A549 (cell line): ENCODE measurements at regions not wholly inside any gene's neighbourhood (a gene's known extent, or its start where the extent isn't known, plus 50 kb on each side); places are given as distances from the start of the nearest gene placed in this dataset.

ENCODE experiments used
- ATAC-seq, 2 experiments: fragments of 200-7000 bp in 1 of 2; fragments of >200 bp in 1 of 2; cut with Nextera tagmentation in 1 of 2; cut with Tn5 transposase in 1 of 2; 3 replicates each; pipeline versions ENCODE4 v1.8.0 to v1.9.1; 2018 to 2020; ENCODE audit warnings: mild to moderate bottlenecking in 1 of 2, moderate library complexity in 1 of 2
- CTCF ChIA-PET: fragments of 300-600 bp; sonication (Branson Sonifier 250); formaldehyde crosslinking; extraction: SDS; loops from one replicate; lab custom pipeline; 2021; ENCODE audit warnings: antibody characterized with exemption, inconsistent platforms; lab: Yijun Ruan, JAX
- POLR2A ChIA-PET: fragments of 350-600 bp; formaldehyde crosslinking; extraction: SDS; loops from one replicate; lab custom pipeline; 2021; ENCODE audit warnings: antibody characterized with exemption, inconsistent platforms; lab: Yijun Ruan, JAX
- DNase-seq, 2 experiments: peaks; one replicate each; pipeline versions ENCODE4 v3.0.0 to v3.0.0-alpha.2; 2011 to 2016; ENCODE audit warnings: low read depth in 1 of 2, low spot score in 1 of 2
- FAIRE-seq: peaks from 2 replicates; lab custom pipeline; 2011; peaks lifted over from hg19 to GRCh38; lab: Jason Lieb, UNC
- H3K27ac ChIP-seq, 2 experiments: fragments of >200 bp; sonication (Bioruptor Twin); formaldehyde crosslinking; 3 replicates each; pipeline ENCODE4 v1.5.1; 2016 to 2017
- H3K4me1 ChIP-seq: fragments of >200 bp; sonication (Bioruptor Twin); formaldehyde crosslinking; 3 replicates; pipeline ENCODE4 v1.6.1; 2016
- H3K4me2 ChIP-seq: fragments of >200 bp; sonication (Bioruptor Twin); formaldehyde crosslinking; 3 replicates; pipeline ENCODE4 v1.6.1; 2016
- H3K4me3 ChIP-seq: fragments of >200 bp; sonication (Bioruptor Twin); formaldehyde crosslinking; 3 replicates; pipeline ENCODE4 v1.5.1; 2016
- H3K9me3 ChIP-seq: fragments of >200 bp; sonication (Bioruptor Twin); formaldehyde crosslinking; 3 replicates; pipeline ENCODE4 v1.6.1; 2016
- BCL3 ChIP-seq: fragments of >200 bp; sonication (Bioruptor Twin); formaldehyde crosslinking; IDR thresholded peaks from 3 replicates; pipeline ENCODE4 v1.6.1; 2016
- CBX2 ChIP-seq: fragments of 200-600 bp; sonication (generic); IDR thresholded peaks from 2 replicates; pipeline ENCODE4 v1.6.1; 2016; ENCODE audit warnings: low read depth, mild to moderate bottlenecking, borderline replicate concordance
- CEBPB ChIP-seq, 2 experiments: fragments of >200 bp in 1 of 2; sonication (Bioruptor Twin) in 1 of 2; formaldehyde crosslinking in 1 of 2; IDR thresholded peaks; 2 replicates each; pipeline ENCODE4 v1.6.1; 2012 to 2016
- CHD2 ChIP-seq: fragments of 150-350 bp; IDR thresholded peaks from 2 replicates; pipeline ENCODE4 v1.6.1; 2014; ENCODE audit warnings: low read length; ENCODE audit not compliant: partially characterized antibody
- CTCF ChIP-seq: fragments of >200 bp; sonication (Bioruptor Twin); formaldehyde crosslinking; IDR thresholded peaks from 3 replicates; pipeline ENCODE4 v1.5.1; 2016
- EHF ChIP-seq: fragments of 250-450 bp; sonication (Bioruptor Pico); IDR thresholded peaks from 2 replicates; pipeline ENCODE4 v1.5.0; 2020; ENCODE audit warnings: mild to moderate bottlenecking
- EHMT2 ChIP-seq: fragments of 200-600 bp; sonication (generic); IDR thresholded peaks from 2 replicates; pipeline ENCODE4 v1.6.1; 2016; ENCODE audit warnings: antibody characterized with exemption, low read depth, mild to moderate bottlenecking, moderate library complexity
- ELK1 ChIP-seq: fragments of 150-350 bp; IDR thresholded peaks from 2 replicates; pipeline ENCODE4 v1.6.1; 2014; ENCODE audit warnings: low read depth, mild to moderate bottlenecking, low read length
- ESRRA ChIP-seq: fragments of 150-350 bp; IDR thresholded peaks from 2 replicates; pipeline ENCODE4 v1.6.1; 2014; ENCODE audit warnings: mild to moderate bottlenecking, low read length, borderline replicate concordance
- FOSB ChIP-seq: fragments of 250-450 bp; sonication (Bioruptor Pico); IDR thresholded peaks from 2 replicates; pipeline ENCODE4 v1.5.0; 2020; ENCODE audit warnings: mild to moderate bottlenecking, moderate library complexity
- HMGXB4 ChIP-seq: fragments of 250-450 bp; sonication (Bioruptor Pico); IDR thresholded peaks from 2 replicates; pipeline ENCODE4 v1.5.0; 2021; ENCODE audit warnings: mild to moderate bottlenecking, moderate library complexity, borderline replicate concordance
- HOXA7 ChIP-seq: fragments of 250-450 bp; sonication (Bioruptor Pico); IDR thresholded peaks from 2 replicates; pipeline ENCODE4 v1.5.0; 2020; ENCODE audit warnings: mild to moderate bottlenecking, moderate library complexity
- HOXB13 ChIP-seq: fragments of 250-450 bp; sonication (Bioruptor Pico); IDR thresholded peaks from 2 replicates; pipeline ENCODE4 v1.5.0; 2020; ENCODE audit warnings: low read depth, mild to moderate bottlenecking, moderate library complexity
- JUN ChIP-seq, 2 experiments: fragments of >200 bp; sonication (Bioruptor Twin); formaldehyde crosslinking; IDR thresholded peaks; 2 replicates in 1 of 2; 3 replicates in 1 of 2; pipeline ENCODE4 v1.6.1; 2016 to 2017
- JUNB ChIP-seq: fragments of >200 bp; sonication (Bioruptor Twin); formaldehyde crosslinking; IDR thresholded peaks from 2 replicates; pipeline ENCODE4 v1.6.1; 2016
- KDM1A ChIP-seq: fragments of 200-600 bp; sonication (generic); IDR thresholded peaks from 2 replicates; pipeline ENCODE4 v1.6.1; 2016; ENCODE audit warnings: low read depth, mild to moderate bottlenecking
- MAFK ChIP-seq: fragments of 450-650 bp; IDR thresholded peaks from 2 replicates; pipeline ENCODE4 v1.6.1; 2014; ENCODE audit not compliant: partially characterized antibody
- MAX ChIP-seq: IDR thresholded peaks from 2 replicates; pipeline ENCODE4 v1.6.1; 2012
- MAZ ChIP-seq: fragments of 150-350 bp; IDR thresholded peaks from 2 replicates; pipeline ENCODE4 v1.6.1; 2014; ENCODE audit warnings: antibody characterized with exemption, low read depth, low read length, borderline replicate concordance
- NR3C1 ChIP-seq: fragments of >200 bp; sonication (Bioruptor Twin); formaldehyde crosslinking; IDR thresholded peaks from 3 replicates; pipeline ENCODE4 v1.6.1; 2017
- PBX3 ChIP-seq: IDR thresholded peaks from 2 replicates; pipeline ENCODE4 v1.6.1; 2012
- POLR2AphosphoS2 ChIP-seq: conservative IDR thresholded peaks from 2 replicates; pipeline ENCODE4 v1.6.1; 2012; ENCODE audit warnings: low read length, improper control_type of control experiment, inconsistent platforms
- RARB ChIP-seq: fragments of 250-450 bp; sonication (Bioruptor Pico); IDR thresholded peaks from 2 replicates; pipeline ENCODE4 v1.8.0; 2021; ENCODE audit warnings: mild to moderate bottlenecking, moderate library complexity
- RCOR1 ChIP-seq: fragments of 150-350 bp; IDR thresholded peaks from 2 replicates; pipeline ENCODE4 v1.6.1; 2014; ENCODE audit warnings: antibody characterized with exemption, low read length, low read depth
- RFX5 ChIP-seq: fragments of 450-650 bp; IDR thresholded peaks from 2 replicates; pipeline ENCODE4 v1.7.1; 2014; ENCODE audit warnings: antibody characterized with exemption, mild to moderate bottlenecking, moderate library complexity
- SMC3 ChIP-seq: fragments of >200 bp; sonication (Bioruptor Twin); formaldehyde crosslinking; IDR thresholded peaks from 3 replicates; pipeline ENCODE4 v1.6.1; 2018; ENCODE audit warnings: inconsistent platforms
- SREBF2 ChIP-seq: fragments of 450-650 bp; IDR thresholded peaks from 2 replicates; pipeline ENCODE4 v1.6.1; 2014; ENCODE audit warnings: mild to moderate bottlenecking, moderate library complexity
- TFCP2L1 ChIP-seq: fragments of 250-450 bp; sonication (Bioruptor Pico); IDR thresholded peaks from 2 replicates; pipeline ENCODE4 v1.5.0; 2021; ENCODE audit warnings: mild to moderate bottlenecking
- ZNF302 ChIP-seq: fragments of 250-450 bp; sonication (Bioruptor Pico); IDR thresholded peaks from 2 replicates; pipeline ENCODE4 v1.9.0; 2021; ENCODE audit warnings: inconsistent platforms, mild to moderate bottlenecking, moderate library complexity
- whole genome bisulfite sequencing: methylation state at CpG from one replicate; pipeline ENCODE4 v1.1.6; 2017; ENCODE audit errors: missing lambda C conversion rate; 5-methylcytosine and 5-hydroxymethylcytosine counted together

GRCh38 chrX:10047133-10047532 lies 80.0 kb downstream of the CLDN34 start:
- Histone ChIP-seq H3K27ac (no peak overlapping the region), H3K9me3 (no peaks in the 10 kb centered on the region), H3K4me1 (peaks cover 34% of the 10 kb centered on the region), H3K4me3 (no peak overlapping the region), H3K4me2 (no peak overlapping the region)
- WGBS = 88% methylated on average over 6 of the region's 7 CpGs
- DNase-seq (no peak), FAIRE-seq (no peak), ATAC-seq (peak in 1 of 2 experiments; percentile 50; a peak in 2 of 6 replicates)
- TF ChIP-seq CBX2 = no peak
- TF ChIP-seq EHMT2 = no peak
- TF ChIP-seq FOSB = no peak
- no peak for TF ChIP-seq CTCF
- TF ChIP-seq TFCP2L1 = no peak
- TF ChIP-seq JUN (IDR thresholded peaks at IDR 0.05) = no peak
- TF ChIP-seq CEBPB (IDR thresholded peaks at IDR 0.05) = no peak
- TF ChIP-seq MAFK = no peak
- TF ChIP-seq ZNF302 (CRISPR knock-in tag) = no peak
- TF ChIP-seq RFX5 = no peak
- TF ChIP-seq HOXB13 = no peak
- no peak for TF ChIP-seq ESRRA
- TF ChIP-seq HMGXB4 (CRISPR knock-in tag) = no peak
- no peak for TF ChIP-seq CHD2
- TF ChIP-seq ELK1 = no peak
- no peak for TF ChIP-seq SMC3
- ChIA-PET CTCF (interaction anchor here (2.6 kb wide), 1 partner anchor 73 kb away, joined by 7 read pairs; no protein-coding TSS in a partner anchor), POLR2A (interaction anchor here (0.5 kb wide), 1 partner anchor 12 kb away, joined by 3 read pairs; no protein-coding TSS in a partner anchor)

- ChIA-PET POLR2A (no interaction called here), CTCF (interaction anchor here (1.0 to 2.6 kb wide), 2 partner anchors 63 to 72 kb away, joined by 3 to 7 read pairs; no protein-coding TSS in a partner anchor)
- WGBS = 84% methylated on average over 5 of the region's 6 CpGs
- H3K4me1 ChIP-seq = peaks cover 34% of the 10 kb centered on the region
- DNase-seq (no peak), ATAC-seq (no peak), FAIRE-seq (no peak)
- no peak overlapping the region for H3K4me2 ChIP-seq
- TF ChIP-seq RFX5 (no peak), EHF (CRISPR knock-in tag) (no peak), CBX2 (no peak), MAX (no peak), RCOR1 (no peak), PBX3 (no peak), RARB (CRISPR knock-in tag) (no peak), CEBPB (IDR thresholded peaks at IDR 0.05) (no peak), HOXA7 (CRISPR knock-in tag) (no peak), NR3C1 (no peak), MAZ (no peak), FOSB (no peak), JUNB (no peak), SREBF2 (no peak), POLR2AphosphoS2 (no peak), BCL3 (no peak), KDM1A (no peak), ESRRA (no peak)
- H3K27ac ChIP-seq = no peak overlapping the region
- H3K9me3 ChIP-seq = no peaks in the 10 kb centered on the region
- H3K4me3 ChIP-seq = no peak overlapping the region
Measured at GRCh38 chrX:10047631-10048030, 80.5 kb downstream of the CLDN34 start.
